ENCODE measurements at regions not wholly inside any gene's neighbourhood (a gene's known extent, or its start where the extent isn't known, plus 50 kb on each side); places are given as distances from the start of the nearest gene placed in this dataset.

- no peak for DNase-seq
Observed at GRCh38 chr13:39859898-39860297, 204.4 kb downstream of the COG6 start.

- DNase-seq = no peak
Observed at GRCh38 chr13:39862900-39863299, 207.4 kb downstream of the COG6 start.

GRCh38 chr13:39864221-39864620 is 208.8 kb downstream of the COG6 start:
- DNase-seq = no peak

GRCh38 chr13:39866722-39867121 is 211.3 kb downstream of the COG6 start:
- DNase-seq = no peak

- no peak for DNase-seq
Observed at GRCh38 chr13:39867807-39868206, 212.3 kb downstream of the COG6 start.

GRCh38 chr13:39870197-39870747 is 214.8 kb downstream of the COG6 start:
- DNase-seq = peak; percentile 27

GRCh38 chr13:39874331-39875053 is 219.0 kb downstream of the COG6 start:
- no peak for DNase-seq

- DNase-seq = peak; percentile 71
Observed at GRCh38 chr13:39875111-39875987, 219.9 kb downstream of the COG6 start.

GRCh38 chr13:39876258-39876657 is 220.8 kb downstream of the COG6 start:
- DNase-seq = peak; percentile 97

GRCh38 chr13:39877134-39877533 is 221.7 kb downstream of the COG6 start:
- no peak for DNase-seq

GRCh38 chr13:39879286-39880035 is 224.0 kb downstream of the COG6 start:
- DNase-seq = no peak

GRCh38 chr13:39881383-39881782 is 225.9 kb downstream of the COG6 start:
- DNase-seq = no peak

GRCh38 chr13:39881887-39882286 is 226.4 kb downstream of the COG6 start:
- peak; percentile 78 for DNase-seq

- no peak for DNase-seq
Observed at GRCh38 chr13:39884166-39884565, 228.7 kb downstream of the COG6 start.

GRCh38 chr13:39886336-39886735 is 230.9 kb downstream of the COG6 start:
- DNase-seq = no peak

- DNase-seq = no peak
Observed at GRCh38 chr13:39887387-39887786, 231.9 kb downstream of the COG6 start.

GRCh38 chr13:39888865-39889810 is 233.7 kb downstream of the COG6 start:
- DNase-seq = peak; percentile 77

- no peak for DNase-seq
Observed at GRCh38 chr13:39890537-39890936, 235.1 kb downstream of the COG6 start.

GRCh38 chr13:39892721-39893685 is 237.5 kb downstream of the COG6 start:
- DNase-seq = peak; percentile 33

- DNase-seq = no peak
Observed at GRCh38 chr13:39893808-39894207, 238.3 kb downstream of the COG6 start.

Data from fibroblast of skin of back (primary cell).